ENCODE measurements at regions not wholly inside any gene's neighbourhood (a gene's known extent, or its start where the extent isn't known, plus 50 kb on each side); places are given as distances from the start of the nearest gene placed in this dataset.

DNA sequence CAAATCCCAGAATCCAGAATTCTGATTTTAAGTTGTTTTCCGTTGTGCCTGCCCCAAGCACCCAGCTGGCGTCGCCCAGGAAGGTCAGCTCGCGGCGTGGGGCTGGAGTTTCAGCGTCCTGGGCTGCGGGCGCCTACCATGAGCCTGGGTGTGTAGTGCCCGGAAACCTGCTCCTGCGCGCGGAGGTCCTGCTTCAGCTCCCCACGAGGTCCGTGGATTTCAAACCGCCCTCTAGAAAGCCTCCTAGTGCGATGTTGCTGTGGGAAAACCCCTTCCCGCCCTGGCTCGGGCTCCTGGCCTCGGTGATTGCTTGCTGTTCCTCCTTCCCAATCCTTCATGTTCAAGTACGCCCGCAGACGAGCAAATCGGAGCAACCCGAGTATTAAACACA lies 51.3 kb upstream of the NRN1 start:
- Histone ChIP-seq H3K9me3 (no peaks in the 10 kb centered on the region), H3K4me3 (ENCODE audit: low read depth in 1 of 2, low read length in 1 of 2) (no peak overlapping the region), H3K27me3 (peaks cover 73% of the 10 kb centered on the region), H3K27ac (no peak overlapping the region), H3K36me3 (no peaks in the 10 kb centered on the region), H3K4me1 (ENCODE audit: control insufficient read depth in 1 of 2, insufficient read depth in 1 of 2, low read depth in 1 of 2, low read length in 1 of 2) (no peaks in the 10 kb centered on the region)
- TF ChIP-seq, protein P1, sequence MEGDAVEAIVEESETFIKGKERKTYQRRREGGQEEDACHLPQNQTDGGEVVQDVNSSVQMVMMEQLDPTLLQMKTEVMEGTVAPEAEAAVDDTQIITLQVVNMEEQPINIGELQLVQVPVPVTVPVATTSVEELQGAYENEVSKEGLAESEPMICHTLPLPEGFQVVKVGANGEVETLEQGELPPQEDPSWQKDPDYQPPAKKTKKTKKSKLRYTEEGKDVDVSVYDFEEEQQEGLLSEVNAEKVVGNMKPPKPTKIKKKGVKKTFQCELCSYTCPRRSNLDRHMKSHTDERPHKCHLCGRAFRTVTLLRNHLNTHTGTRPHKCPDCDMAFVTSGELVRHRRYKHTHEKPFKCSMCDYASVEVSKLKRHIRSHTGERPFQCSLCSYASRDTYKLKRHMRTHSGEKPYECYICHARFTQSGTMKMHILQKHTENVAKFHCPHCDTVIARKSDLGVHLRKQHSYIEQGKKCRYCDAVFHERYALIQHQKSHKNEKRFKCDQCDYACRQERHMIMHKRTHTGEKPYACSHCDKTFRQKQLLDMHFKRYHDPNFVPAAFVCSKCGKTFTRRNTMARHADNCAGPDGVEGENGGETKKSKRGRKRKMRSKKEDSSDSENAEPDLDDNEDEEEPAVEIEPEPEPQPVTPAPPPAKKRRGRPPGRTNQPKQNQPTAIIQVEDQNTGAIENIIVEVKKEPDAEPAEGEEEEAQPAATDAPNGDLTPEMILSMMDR (IDR thresholded peaks at IDR 0.05): no peak

DNA sequence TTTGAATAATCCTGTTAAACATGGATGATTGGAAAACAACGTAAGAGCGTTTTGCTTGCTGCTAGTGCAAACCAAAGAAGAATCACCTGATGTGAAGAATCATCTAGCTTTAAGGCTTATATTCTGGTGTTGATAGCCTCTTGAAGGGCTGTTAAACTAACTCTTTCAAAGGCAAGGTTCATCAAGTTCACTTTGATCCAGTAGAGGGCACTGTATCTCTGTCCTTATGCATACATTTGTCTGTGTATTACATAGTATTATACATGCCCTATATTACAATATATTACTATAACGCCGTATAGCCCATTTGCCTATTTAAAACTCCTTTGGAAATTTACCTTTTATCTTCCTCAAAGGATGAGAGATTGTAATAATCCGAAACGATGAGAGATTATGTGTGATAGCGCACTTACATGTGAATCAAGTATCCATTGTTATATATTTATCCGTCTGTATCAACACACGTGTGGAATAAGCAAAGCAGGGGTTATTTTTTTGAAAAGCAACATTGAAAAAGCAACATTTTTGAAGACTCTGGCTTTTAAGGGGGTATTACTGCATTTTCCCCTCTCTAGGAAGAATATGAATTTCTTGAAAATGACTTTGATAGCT lies 50.8 kb upstream of the NRN1 start:
- Histone ChIP-seq H3K27ac (no peak overlapping the region), H3K4me1 (ENCODE audit: control insufficient read depth in 1 of 2, insufficient read depth in 1 of 2, low read depth in 1 of 2, low read length in 1 of 2) (no peaks in the 10 kb centered on the region), H3K4me3 (ENCODE audit: low read depth in 1 of 2, low read length in 1 of 2) (no peak overlapping the region), H3K27me3 (peaks cover 78% of the 10 kb centered on the region), H3K9me3 (no peaks in the 10 kb centered on the region), H3K36me3 (no peaks in the 10 kb centered on the region)
- TF ChIP-seq, protein P1 (IDR thresholded peaks at IDR 0.05): no peak
